GM21529 (cell line): ENCODE measurements at regions not wholly inside any gene's neighbourhood (a gene's known extent, or its start where the extent isn't known, plus 50 kb on each side); places are given as distances from the start of the nearest gene placed in this dataset.
"Not testable (repeated sequence)": the region's sequence is repeated elsewhere in the genome, so short reads cannot be mapped to it uniquely, and the experiment has no call there.

Source experiments
- ATAC-seq: cut with Tn5 transposase; IDR thresholded peaks from one replicate; pipeline ENCODE4 v1.9.1; 2021; ENCODE audit not compliant: unreplicated experiment

DNA sequence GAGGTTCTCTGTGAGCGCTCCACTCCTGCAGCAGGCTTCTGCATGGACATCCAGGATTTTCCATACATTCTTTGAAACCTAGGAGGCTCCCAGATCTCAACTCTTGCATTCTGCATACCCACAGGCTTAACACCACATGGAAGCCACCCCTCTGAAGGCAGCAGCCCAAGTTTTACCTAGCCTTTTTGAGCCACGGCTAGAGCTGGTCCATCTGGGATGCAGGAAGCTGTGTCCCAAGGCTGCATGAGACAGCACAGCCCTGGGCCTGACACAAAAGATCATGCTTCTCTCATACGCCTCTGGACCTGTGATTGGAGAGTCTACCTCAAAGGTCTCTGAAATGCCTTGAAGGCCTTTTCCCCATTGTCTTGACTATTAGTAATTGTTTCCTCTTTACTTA lies 53.6 kb upstream of the RPRM start:
- no peak for ATAC-seq

- ATAC-seq = not testable (repeated sequence)
Measured at GRCh38 chr2:153533803-153534202, 55.2 kb upstream of the RPRM start.

- ATAC-seq = not testable (repeated sequence)
Measured at GRCh38 chr2:153534590-153534989, 56.0 kb upstream of the RPRM start.

- ATAC-seq = no peak
Measured at GRCh38 chr2:153536115-153536514, 57.6 kb upstream of the RPRM start.

- not testable (repeated sequence) for ATAC-seq
Measured at GRCh38 chr2:153538102-153538501, 59.5 kb upstream of the RPRM start.

DNA sequence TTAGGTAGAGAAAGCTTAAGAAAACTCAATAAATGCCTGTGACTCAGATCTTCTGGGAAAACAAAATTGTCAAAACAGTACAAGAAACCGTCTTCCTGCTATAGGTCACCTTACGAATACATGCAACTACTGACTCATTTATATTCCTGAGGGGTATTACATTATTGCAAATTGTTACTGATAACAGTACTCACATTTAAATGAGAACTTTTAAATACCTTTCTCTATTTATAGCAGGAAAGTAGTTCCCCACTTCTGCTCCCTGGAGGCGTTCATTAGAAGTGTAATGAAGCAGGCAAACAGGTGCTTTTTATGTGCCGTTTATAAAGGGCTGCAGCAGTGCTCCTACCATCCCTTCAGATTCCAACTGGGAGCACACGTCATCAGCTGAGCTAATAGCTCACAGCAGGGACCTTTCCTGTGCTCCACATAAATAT lies 65.1 kb upstream of the RPRM start:
- peak; percentile 76 for ATAC-seq

DNA sequence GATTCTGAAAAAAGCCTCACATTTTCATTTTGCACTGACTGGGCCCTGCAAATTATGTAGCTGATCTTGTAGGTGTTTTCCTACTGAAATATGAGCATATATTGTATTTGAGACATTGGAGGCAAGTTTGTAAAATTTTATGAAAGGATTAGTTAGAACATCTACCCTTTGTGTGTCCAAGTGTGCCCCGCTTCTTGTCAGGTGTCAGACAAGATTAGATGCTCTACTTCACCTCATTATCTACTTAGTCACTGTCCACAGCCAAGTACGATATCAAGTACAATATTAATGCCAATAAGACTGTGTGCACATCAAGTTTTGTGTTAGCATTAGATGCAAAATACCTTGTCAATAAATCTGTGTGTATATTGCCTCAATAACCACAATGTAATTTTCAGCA lies 67.8 kb upstream of the RPRM start:
- no peak for ATAC-seq

GRCh38 chr2:153548536-153548935 lies 70.0 kb upstream of the RPRM start:
- no peak for ATAC-seq

- ATAC-seq = no peak
Measured at GRCh38 chr2:153551698-153552097, 73.1 kb upstream of the RPRM start.

- no peak for ATAC-seq
Measured at GRCh38 chr2:153557211-153557610, 78.6 kb upstream of the RPRM start.

DNA sequence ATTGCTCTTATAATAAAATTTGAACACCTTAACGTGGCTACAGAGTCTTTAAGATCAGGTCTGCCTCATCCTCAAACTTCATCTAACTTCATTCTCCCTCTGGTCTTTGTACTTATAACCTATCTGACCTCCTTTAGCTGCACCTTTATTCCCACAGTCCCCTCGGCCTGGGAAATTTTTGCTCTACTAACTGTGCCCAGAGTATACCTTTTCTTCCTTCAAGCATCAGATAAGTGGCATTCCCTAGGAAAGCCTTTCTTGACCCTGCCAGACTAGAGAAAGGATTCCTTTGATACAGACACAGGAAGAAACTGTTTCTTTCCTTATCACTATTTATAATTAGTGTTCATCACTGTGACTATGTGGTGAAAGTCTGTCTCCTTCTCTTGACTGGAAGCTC lies 79.2 kb upstream of the RPRM start:
- ATAC-seq = no peak

DNA sequence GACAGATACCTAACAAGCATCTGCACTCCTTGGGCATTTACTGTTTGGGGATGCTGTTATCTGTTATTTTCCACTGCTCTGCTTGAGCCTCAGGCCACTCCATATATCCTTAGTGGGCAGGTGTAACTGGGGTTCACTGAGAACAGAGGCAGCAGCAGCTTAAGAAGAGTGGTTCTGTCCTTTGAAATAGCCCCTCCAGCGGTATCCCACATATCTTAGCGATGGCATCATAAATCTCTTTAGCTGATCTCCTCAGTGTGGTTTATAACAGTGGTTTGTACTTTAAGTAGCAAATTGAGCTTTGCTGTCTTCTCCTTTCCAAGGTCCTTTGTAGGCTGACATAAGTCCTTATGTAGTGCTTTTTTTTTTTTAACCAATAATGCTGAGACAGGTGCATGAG lies 79.7 kb upstream of the RPRM start:
- no peak for ATAC-seq

- no peak for ATAC-seq
Measured at GRCh38 chr2:153567367-153567766, 88.8 kb upstream of the RPRM start.

DNA sequence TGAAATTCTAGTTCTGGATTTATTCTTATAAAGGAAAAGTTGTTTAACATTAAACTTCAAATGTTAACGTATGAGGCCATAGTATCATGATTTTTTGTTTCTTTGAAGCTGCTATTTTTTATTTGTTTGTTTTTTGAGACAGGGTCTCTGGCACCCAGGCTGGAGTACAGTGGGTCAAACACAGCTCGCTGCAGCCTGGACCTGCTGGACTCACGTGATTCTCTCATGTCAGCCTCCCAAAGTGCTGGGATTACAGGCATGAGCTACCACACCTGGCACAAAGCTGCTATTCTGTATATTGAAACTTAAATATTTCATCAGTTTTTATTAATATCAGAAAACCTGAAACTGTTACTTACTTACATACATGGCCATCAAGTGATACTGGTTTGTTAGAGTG lies 89.5 kb upstream of the RPRM start:
- ATAC-seq = no peak

- no peak for ATAC-seq
Measured at GRCh38 chr2:153575171-153575853, 96.8 kb upstream of the RPRM start.

GRCh38 chr2:153584244-153584643 lies 105.7 kb upstream of the RPRM start:
- ATAC-seq = no peak

DNA sequence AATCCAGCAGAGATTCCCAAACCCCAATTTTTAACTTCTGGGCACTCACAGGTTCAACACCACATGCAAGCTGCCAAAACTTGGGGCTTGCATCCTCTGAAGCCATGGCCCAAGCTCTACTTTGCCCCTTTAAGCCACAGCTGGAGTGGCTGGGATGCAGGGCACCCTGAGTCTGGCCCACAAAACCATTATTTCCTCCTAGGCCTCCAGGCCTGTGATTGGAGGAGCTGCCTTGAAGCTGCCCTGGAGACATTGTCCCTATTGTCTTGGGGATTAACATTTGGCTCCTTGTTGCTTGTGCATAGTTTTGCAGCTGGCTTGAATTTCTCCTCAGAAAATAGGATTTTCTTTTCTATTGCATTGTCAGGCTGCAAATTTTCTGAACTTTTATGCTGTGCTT lies 109.8 kb upstream of the RPRM start:
- ATAC-seq = no peak

- no peak for ATAC-seq
Measured at GRCh38 chr2:153589586-153589985, 111.0 kb upstream of the RPRM start.

DNA sequence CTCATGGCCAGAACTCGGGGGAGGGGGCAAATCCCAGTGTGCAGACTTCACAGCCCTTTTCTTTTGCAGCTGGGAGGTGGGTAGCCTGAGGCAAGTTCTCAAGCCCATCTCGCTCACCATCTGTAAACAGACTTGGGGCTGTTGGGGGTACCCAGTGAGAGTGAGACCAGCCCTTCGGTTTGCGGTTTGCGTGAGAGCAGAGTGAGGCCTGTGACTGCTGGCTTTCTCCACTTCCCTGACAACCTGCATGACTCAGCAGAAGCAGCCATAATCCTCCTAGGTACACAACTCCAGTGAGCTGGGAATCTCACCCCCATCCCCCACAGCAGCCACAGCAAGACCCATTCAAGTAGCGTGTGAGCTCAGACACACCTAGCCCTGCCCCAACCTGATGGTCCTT lies 114.5 kb upstream of the RPRM start:
- ATAC-seq = not testable (repeated sequence)

DNA sequence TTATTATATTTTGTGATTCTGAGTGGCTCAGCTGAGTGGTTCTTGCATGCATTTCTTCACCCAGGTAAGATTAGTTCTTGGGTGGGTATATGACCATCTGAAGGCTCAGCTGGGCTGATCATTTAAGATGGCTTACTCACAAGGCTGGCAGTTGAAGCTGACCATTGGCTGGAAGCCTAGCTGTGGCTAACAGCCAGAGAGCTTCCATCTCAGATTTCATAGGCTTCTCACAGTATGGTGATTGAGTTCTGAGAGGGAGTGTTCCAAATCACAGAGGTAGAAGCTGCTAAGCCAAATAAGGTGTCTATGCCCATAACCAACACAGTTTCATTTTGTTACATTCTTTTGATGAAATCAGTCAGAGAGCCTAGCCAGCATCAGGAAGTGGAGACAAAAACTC lies 117.4 kb upstream of the RPRM start:
- no peak for ATAC-seq

DNA sequence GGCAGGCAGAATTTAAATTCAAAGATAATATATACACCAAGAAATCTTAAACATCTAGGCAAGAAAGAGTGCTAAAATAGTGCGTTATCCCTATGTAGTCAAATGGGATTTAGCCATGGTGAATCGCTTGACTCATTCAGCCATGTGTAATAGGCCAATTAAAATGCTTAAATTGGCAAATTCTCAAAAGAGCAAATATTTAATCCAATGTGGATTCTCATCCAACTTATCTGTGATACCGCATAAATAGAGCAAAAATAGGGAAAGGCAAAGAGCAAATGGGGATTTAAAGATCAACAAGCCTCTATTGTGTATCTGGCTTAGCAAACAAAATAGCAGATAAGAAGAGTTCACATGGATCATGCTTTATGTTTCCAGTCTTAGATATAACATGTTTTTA lies 123.2 kb upstream of the RPRM start:
- no peak for ATAC-seq

DNA sequence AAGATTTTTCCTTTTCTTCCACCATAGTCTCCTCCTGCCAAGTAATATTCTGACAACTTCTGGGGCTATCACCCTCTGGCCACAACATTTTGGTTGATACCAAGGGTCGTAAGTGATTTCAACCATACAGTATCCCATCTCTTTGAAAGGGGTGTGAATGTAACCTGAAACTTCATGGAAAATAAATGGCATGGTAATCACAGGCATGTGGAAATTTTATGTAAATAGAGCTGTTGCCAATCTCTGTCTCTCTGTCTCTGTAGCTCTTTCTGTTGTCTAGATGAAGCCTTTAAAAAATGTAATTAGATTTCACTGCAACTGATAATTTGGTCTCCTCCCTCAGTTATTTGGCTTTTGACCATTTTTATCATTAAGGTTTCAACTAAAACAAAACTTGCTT lies 125.6 kb upstream of the RPRM start:
- ATAC-seq = no peak

GRCh38 chr2:153606623-153607022 lies 128.1 kb upstream of the RPRM start:
- ATAC-seq = no peak
